SK-N-SH (cell line): ENCODE measurements at regions not wholly inside any gene's neighbourhood (a gene's known extent, or its start where the extent isn't known, plus 50 kb on each side); places are given as distances from the start of the nearest gene placed in this dataset.

ENCODE experiments used
- CTCF ChIA-PET: fragments of 300-600, 350-600 bp; formaldehyde crosslinking; extraction: SDS; loops from one replicate; lab custom pipeline; 2021; lab: Yijun Ruan, JAX
- POLR2A ChIA-PET: fragments of 350-600 bp; sonication (Branson Sonifier 250); formaldehyde crosslinking; extraction: SDS; loops from one replicate; lab custom pipeline; 2020; ENCODE audit warnings: antibody characterized with exemption, inconsistent platforms; lab: Yijun Ruan, JAX
- DNase-seq: peaks from one replicate; pipeline ENCODE4 v3.0.0; 2012
- H2AFZ ChIP-seq: fragments of 200-600 bp; sonication (generic); 2 replicates; pipeline ENCODE4 v1.8.1; 2016; ENCODE audit warnings: antibody characterized with exemption, mild to moderate bottlenecking, low read depth
- H3F3A ChIP-seq: fragments of 200-600 bp; sonication (generic); replicated peaks from 2 replicates; pipeline ENCODE3; 2016; ENCODE audit warnings: antibody characterized with exemption, mild to moderate bottlenecking; ENCODE audit not compliant: insufficient read depth
- H3K27ac ChIP-seq, 2 experiments: fragments of 200-500 bp in 1 of 2; fragments of 200-600 bp in 1 of 2; sonication (Bioruptor generic) in 1 of 2; sonication (generic), shearing (Covaris generic) in 1 of 2; 2 replicates each; pipeline versions ENCODE4 v1.5.1 to v1.6.1; 2014 to 2016; ENCODE audit warnings: low read depth in 2 of 2, inconsistent platforms in 1 of 2, low read length in 1 of 2, mild to moderate bottlenecking in 1 of 2, mixed read lengths in 1 of 2
- H3K27me3 ChIP-seq: fragments of 200-600 bp; sonication (generic), shearing (Covaris generic); 2 replicates; pipeline ENCODE4 v1.6.1; 2016; ENCODE audit warnings: mixed run types; ENCODE audit not compliant: insufficient read depth
- H3K36me3 ChIP-seq, 2 experiments: fragments of 200-500 bp in 1 of 2; fragments of 200-600 bp in 1 of 2; sonication (Bioruptor generic) in 1 of 2; sonication (generic) in 1 of 2; replicated peaks in 1 of 2; 2 replicates each; pipeline versions ENCODE3 to v1.5.1; 2014 to 2016; ENCODE audit warnings: low read length in 1 of 2, mild to moderate bottlenecking in 1 of 2; ENCODE audit not compliant: insufficient read depth in 2 of 2, control insufficient read depth in 1 of 2
- H3K4me1 ChIP-seq, 2 experiments: fragments of 200-500 bp in 1 of 2; fragments of 200-600 bp in 1 of 2; sonication (Bioruptor generic) in 1 of 2; sonication (generic), shearing (Covaris generic) in 1 of 2; 2 replicates each; pipeline versions ENCODE4 v1.5.1 to v1.6.1; 2014 to 2016; ENCODE audit warnings: low read depth in 1 of 2, low read length in 1 of 2, mixed run types in 1 of 2; ENCODE audit not compliant: insufficient read depth in 2 of 2, control insufficient read depth in 1 of 2
- H3K4me2 ChIP-seq: fragments of 200-600 bp; sonication (generic), shearing (Covaris generic); 2 replicates; pipeline ENCODE4 v1.6.1; 2017; ENCODE audit warnings: mixed run types
- H3K4me3 ChIP-seq, 2 experiments: fragments of 200-500 bp in 1 of 2; fragments of 200-600 bp in 1 of 2; sonication (Bioruptor generic) in 1 of 2; sonication (generic), shearing (Covaris generic) in 1 of 2; 2 replicates each; pipeline versions ENCODE4 v1.5.1 to v1.8.1; 2014 to 2016; ENCODE audit warnings: low read depth in 2 of 2, inconsistent platforms in 1 of 2, low read length in 1 of 2, mild to moderate bottlenecking in 1 of 2, mixed read lengths in 1 of 2, moderate library complexity in 1 of 2
- H3K79me2 ChIP-seq: fragments of 200-600 bp; sonication (generic); 2 replicates; pipeline ENCODE4 v1.8.1; 2017; ENCODE audit warnings: mild to moderate bottlenecking; ENCODE audit not compliant: insufficient read depth
- H3K9ac ChIP-seq: fragments of 200-600 bp; sonication (generic); 2 replicates; pipeline ENCODE4 v1.6.1; 2017; ENCODE audit warnings: mixed run types
- H3K9me2 ChIP-seq: fragments of 200-600 bp; sonication (generic); 2 replicates; pipeline ENCODE4 v1.6.1; 2017; ENCODE audit warnings: mixed run types
- H3K9me3 ChIP-seq: fragments of 200-600 bp; sonication (generic); 2 replicates; pipeline ENCODE4 v1.6.1; 2017; ENCODE audit warnings: mixed run types, mild to moderate bottlenecking, moderate library complexity
- H4K20me1 ChIP-seq: fragments of 200-600 bp; sonication (generic); 2 replicates; pipeline ENCODE4 v1.6.1; 2017; ENCODE audit warnings: mild to moderate bottlenecking, mixed run types; ENCODE audit not compliant: insufficient read depth
- FOXM1 ChIP-seq: IDR thresholded peaks from 2 replicates; pipeline ENCODE4 v1.4.0; 2012; ENCODE audit warnings: low read depth, mild to moderate bottlenecking
- GATA2 ChIP-seq: sonication (generic); formaldehyde crosslinking; IDR thresholded peaks from 2 replicates; pipeline ENCODE4 v1.5.0; 2020; ENCODE audit warnings: mild to moderate bottlenecking, missing genetic modification reagents
- NFIC ChIP-seq: IDR thresholded peaks from 2 replicates; pipeline ENCODE4 v1.4.0; 2012; ENCODE audit warnings: borderline replicate concordance
- NRF1 ChIP-seq: IDR thresholded peaks from 2 replicates; pipeline ENCODE4 v1.6.1; 2012; ENCODE audit warnings: low read depth, mild to moderate bottlenecking, low read length
- RAD21 ChIP-seq: IDR thresholded peaks from 2 replicates; pipeline ENCODE4 v1.6.1; 2012; ENCODE audit warnings: mild to moderate bottlenecking, low read length
- RXRA ChIP-seq: IDR thresholded peaks from 2 replicates; pipeline ENCODE4 v1.4.0; 2012; ENCODE audit warnings: low read depth, mild to moderate bottlenecking, borderline replicate concordance
- SMC3 ChIP-seq: IDR thresholded peaks from 2 replicates; pipeline ENCODE4 v1.6.1; 2012; ENCODE audit warnings: low read depth, low read length, improper control_type of control experiment
- TCF12 ChIP-seq: IDR thresholded peaks from 2 replicates; pipeline ENCODE4 v1.4.0; 2012
- USF1 ChIP-seq: IDR thresholded peaks from 2 replicates; pipeline ENCODE4 v1.4.0; 2012; ENCODE audit warnings: low read depth, borderline replicate concordance
- ZBTB33 ChIP-seq: IDR thresholded peaks from 2 replicates; pipeline ENCODE4 v1.4.0; 2012; ENCODE audit warnings: low read depth, borderline replicate concordance
- WGBS: methylation state at CpG from one replicate; pipeline ENCODE4 v1.1.6; 2017; ENCODE audit warnings: low lambda C conversion rate; 5-methylcytosine and 5-hydroxymethylcytosine counted together
- TF ChIP-seq, protein P1 (sequence below): IDR thresholded peaks from 2 replicates; pipeline ENCODE4 v1.4.0; 2012; ENCODE audit warnings: low read depth
- TF ChIP-seq, protein P2 (sequence below): fragments of 150-350 bp; IDR thresholded peaks from 2 replicates; pipeline ENCODE4 v1.6.1; 2016; ENCODE audit warnings: mild to moderate bottlenecking, low read depth, low read length
- TF ChIP-seq, protein P3 (sequence below): fragments of 150-350 bp; IDR thresholded peaks from 2 replicates; pipeline ENCODE4 v1.6.1; 2017; ENCODE audit warnings: antibody characterized with exemption, low read length, low read depth, borderline replicate concordance

GRCh38 chr18:38886861-38887670, 1321.5 kb upstream of the CELF4 start (continued):
- TF ChIP-seq, protein P1, sequence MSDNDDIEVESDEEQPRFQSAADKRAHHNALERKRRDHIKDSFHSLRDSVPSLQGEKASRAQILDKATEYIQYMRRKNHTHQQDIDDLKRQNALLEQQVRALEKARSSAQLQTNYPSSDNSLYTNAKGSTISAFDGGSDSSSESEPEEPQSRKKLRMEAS, result no peak
- no peak for TF ChIP-seq ZBTB33
- TF ChIP-seq TCF12, result no peak

DNA sequence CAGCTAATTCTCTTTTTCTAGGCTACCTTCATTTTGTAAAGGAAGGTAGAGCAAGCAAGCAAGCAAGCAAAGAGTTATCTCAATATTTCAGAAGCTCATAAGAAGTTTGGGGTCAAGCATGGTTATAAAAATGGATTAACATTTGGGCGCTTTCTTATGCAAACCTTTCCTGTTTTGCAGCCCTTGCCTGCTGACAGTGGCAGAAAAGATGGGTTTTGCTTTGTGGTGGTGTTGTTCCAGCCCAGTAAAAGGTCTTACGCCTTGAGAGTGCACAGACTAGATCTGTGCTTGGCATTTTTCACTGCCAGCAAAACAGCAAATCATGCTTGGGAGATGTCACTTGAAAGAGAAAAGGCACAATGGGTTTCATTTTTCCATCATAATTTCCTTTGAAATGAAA, 1320.6 kb upstream of the CELF4 start:
- H3K4me3 ChIP-seq, result no peak overlapping the region
- H3K4me1 ChIP-seq, result no peaks in the 10 kb centered on the region
- H3K36me3 ChIP-seq, result no peaks in the 10 kb centered on the region
- no peak overlapping the region for H3K9ac ChIP-seq
- no peaks in the 10 kb centered on the region for H3K27me3 ChIP-seq
- H3F3A ChIP-seq, result no peaks in the 10 kb centered on the region
- no peak overlapping the region for H2AFZ ChIP-seq
- no peaks in the 10 kb centered on the region for H3K9me2 ChIP-seq
- 36% methylated on average over 2 of the region's 2 CpGs for WGBS
- POLR2A ChIA-PET, result no interaction called here
- no peak for DNase-seq
- H3K9me3 ChIP-seq, result no peaks in the 10 kb centered on the region
- no peaks in the 10 kb centered on the region for H3K79me2 ChIP-seq
- CTCF ChIA-PET, result interaction anchor here (1.0 kb wide), 1 partner anchor 66 kb away, joined by 3 read pairs; no protein-coding TSS in a partner anchor
- no peaks in the 10 kb centered on the region for H4K20me1 ChIP-seq
- no peak overlapping the region for H3K27ac ChIP-seq
- no peak overlapping the region for H3K4me2 ChIP-seq
- no peak for TF ChIP-seq NRF1
- no peak for TF ChIP-seq GATA2
- no peak for TF ChIP-seq RXRA
- TF ChIP-seq TCF12, result no peak
- no peak for TF ChIP-seq RAD21
- TF ChIP-seq, protein P2, sequence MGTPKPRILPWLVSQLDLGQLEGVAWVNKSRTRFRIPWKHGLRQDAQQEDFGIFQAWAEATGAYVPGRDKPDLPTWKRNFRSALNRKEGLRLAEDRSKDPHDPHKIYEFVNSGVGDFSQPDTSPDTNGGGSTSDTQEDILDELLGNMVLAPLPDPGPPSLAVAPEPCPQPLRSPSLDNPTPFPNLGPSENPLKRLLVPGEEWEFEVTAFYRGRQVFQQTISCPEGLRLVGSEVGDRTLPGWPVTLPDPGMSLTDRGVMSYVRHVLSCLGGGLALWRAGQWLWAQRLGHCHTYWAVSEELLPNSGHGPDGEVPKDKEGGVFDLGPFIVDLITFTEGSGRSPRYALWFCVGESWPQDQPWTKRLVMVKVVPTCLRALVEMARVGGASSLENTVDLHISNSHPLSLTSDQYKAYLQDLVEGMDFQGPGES, result no peak
- TF ChIP-seq SMC3, result no peak
- no peak for TF ChIP-seq USF1
- no peak for TF ChIP-seq FOXM1
- TF ChIP-seq NFIC, result no peak
- TF ChIP-seq, protein P3, sequence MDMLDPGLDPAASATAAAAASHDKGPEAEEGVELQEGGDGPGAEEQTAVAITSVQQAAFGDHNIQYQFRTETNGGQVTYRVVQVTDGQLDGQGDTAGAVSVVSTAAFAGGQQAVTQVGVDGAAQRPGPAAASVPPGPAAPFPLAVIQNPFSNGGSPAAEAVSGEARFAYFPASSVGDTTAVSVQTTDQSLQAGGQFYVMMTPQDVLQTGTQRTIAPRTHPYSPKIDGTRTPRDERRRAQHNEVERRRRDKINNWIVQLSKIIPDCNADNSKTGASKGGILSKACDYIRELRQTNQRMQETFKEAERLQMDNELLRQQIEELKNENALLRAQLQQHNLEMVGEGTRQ, result no peak
- TF ChIP-seq, all 33 proteins: peak for 0
